HG02938 (cell line): ENCODE measurements at regions not wholly inside any gene's neighbourhood (a gene's known extent, or its start where the extent isn't known, plus 50 kb on each side); places are given as distances from the start of the nearest gene placed in this dataset.
A peak's percentile ranks its signal among the peaks of the same experiment; 100 is the strongest.
"Not testable (repeated sequence)": the region's sequence is repeated elsewhere in the genome, so short reads cannot be mapped to it uniquely, and the experiment has no call there.

ENCODE experiments used
- ATAC-seq: cut with Tn5 transposase; IDR thresholded peaks from one replicate; pipeline ENCODE4 v1.9.1; 2021; ENCODE audit warnings: mild to moderate bottlenecking, moderate library complexity; ENCODE audit not compliant: unreplicated experiment

- no peak for ATAC-seq
Observed at GRCh38 chr16:80263181-80263823, 277.5 kb upstream of the DYNLRB2 start.

GRCh38 chr16:80260906-80261311 is 279.9 kb upstream of the DYNLRB2 start:
- ATAC-seq: no peak

GRCh38 chr16:80259290-80259805 is 281.4 kb upstream of the DYNLRB2 start:
- ATAC-seq: no peak

GRCh38 chr16:80258407-80258806 is 282.4 kb upstream of the DYNLRB2 start:
- ATAC-seq: no peak

GRCh38 chr16:80254970-80255369 is 285.8 kb upstream of the DYNLRB2 start:
- ATAC-seq: no peak

GRCh38 chr16:80253741-80254140 is 287.1 kb upstream of the DYNLRB2 start:
- ATAC-seq: no peak

GRCh38 chr16:80250381-80250780 is 290.4 kb upstream of the DYNLRB2 start:
- no peak for ATAC-seq

- ATAC-seq: not testable (repeated sequence)
Observed at GRCh38 chr16:80243303-80243702, 297.5 kb upstream of the DYNLRB2 start.

- not testable (repeated sequence) for ATAC-seq
Observed at GRCh38 chr16:80242279-80242678, 298.5 kb upstream of the DYNLRB2 start.

GRCh38 chr16:80233097-80233835 is 307.5 kb upstream of the DYNLRB2 start:
- no peak for ATAC-seq

- peak; percentile 89 for ATAC-seq
Observed at GRCh38 chr16:80231888-80232287, 308.9 kb upstream of the DYNLRB2 start.

GRCh38 chr16:80231121-80231520 is 309.7 kb upstream of the DYNLRB2 start:
- ATAC-seq: no peak

GRCh38 chr16:80230328-80231120 is 310.3 kb upstream of the DYNLRB2 start:
- no peak for ATAC-seq

- no peak for ATAC-seq
Observed at GRCh38 chr16:80226499-80226898, 314.3 kb upstream of the DYNLRB2 start.

GRCh38 chr16:80210787-80211186 is 330.0 kb upstream of the DYNLRB2 start:
- no peak for ATAC-seq

GRCh38 chr16:80208743-80209142 is 332.1 kb upstream of the DYNLRB2 start:
- ATAC-seq: no peak

GRCh38 chr16:80208015-80208414 is 332.8 kb upstream of the DYNLRB2 start:
- ATAC-seq: no peak

- ATAC-seq: no peak
Observed at GRCh38 chr16:80203821-80204220, 337.0 kb upstream of the DYNLRB2 start.

GRCh38 chr16:80202831-80203413 is 337.9 kb upstream of the DYNLRB2 start:
- ATAC-seq: no peak

- ATAC-seq: no peak
Observed at GRCh38 chr16:80200079-80200478, 340.7 kb upstream of the DYNLRB2 start.

GRCh38 chr16:80199614-80200013 is 341.2 kb upstream of the DYNLRB2 start:
- no peak for ATAC-seq
